Astrocyte of the cerebellum (primary cell): ENCODE measurements at regions not wholly inside any gene's neighbourhood (a gene's known extent, or its start where the extent isn't known, plus 50 kb on each side); places are given as distances from the start of the nearest gene placed in this dataset.

ENCODE experiments used
- DNase-seq: peaks from one replicate; pipeline ENCODE4 v3.0.0-alpha.2; 2011; ENCODE audit warnings: low read depth
- H3K4me3 ChIP-seq: 2 replicates; pipeline ENCODE4 v1.5.1; 2011; ENCODE audit warnings: mild to moderate bottlenecking, low read depth, low read length, moderate library complexity
- in situ Hi-C: cut with HindIII; loops from 2 replicates; pipeline ENCODE4 v1.10.0; 2017; ENCODE audit warnings: low sequenced_read_pairs
- TF ChIP-seq, protein P1 (sequence below): IDR thresholded peaks from 2 replicates; pipeline ENCODE4 v1.5.1; 2012; ENCODE audit warnings: low read length, low read depth, moderate library complexity, mild to moderate bottlenecking; ENCODE audit errors: missing control alignments

DNA sequence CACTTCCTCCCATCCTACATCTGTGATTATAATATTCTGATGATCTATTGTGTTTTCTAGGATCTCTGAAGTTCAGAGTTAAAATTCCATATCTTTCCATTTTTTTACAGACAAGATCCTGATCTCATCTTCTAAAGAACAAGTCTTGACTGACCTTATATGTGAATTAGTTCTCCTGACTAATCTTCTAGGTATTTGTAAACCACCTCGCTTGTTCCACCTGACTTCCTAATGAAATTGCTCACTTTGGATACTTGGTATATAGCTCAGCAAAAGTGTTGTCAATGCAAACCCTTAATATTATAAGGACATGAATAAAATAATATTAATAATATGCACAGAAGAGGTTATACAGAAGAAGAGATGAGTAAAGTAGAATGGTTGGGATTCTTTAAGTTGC is 68.2 kb upstream of the NR4A3 start:
- no peak overlapping the region for H3K4me3 ChIP-seq
- TF ChIP-seq, protein P1, sequence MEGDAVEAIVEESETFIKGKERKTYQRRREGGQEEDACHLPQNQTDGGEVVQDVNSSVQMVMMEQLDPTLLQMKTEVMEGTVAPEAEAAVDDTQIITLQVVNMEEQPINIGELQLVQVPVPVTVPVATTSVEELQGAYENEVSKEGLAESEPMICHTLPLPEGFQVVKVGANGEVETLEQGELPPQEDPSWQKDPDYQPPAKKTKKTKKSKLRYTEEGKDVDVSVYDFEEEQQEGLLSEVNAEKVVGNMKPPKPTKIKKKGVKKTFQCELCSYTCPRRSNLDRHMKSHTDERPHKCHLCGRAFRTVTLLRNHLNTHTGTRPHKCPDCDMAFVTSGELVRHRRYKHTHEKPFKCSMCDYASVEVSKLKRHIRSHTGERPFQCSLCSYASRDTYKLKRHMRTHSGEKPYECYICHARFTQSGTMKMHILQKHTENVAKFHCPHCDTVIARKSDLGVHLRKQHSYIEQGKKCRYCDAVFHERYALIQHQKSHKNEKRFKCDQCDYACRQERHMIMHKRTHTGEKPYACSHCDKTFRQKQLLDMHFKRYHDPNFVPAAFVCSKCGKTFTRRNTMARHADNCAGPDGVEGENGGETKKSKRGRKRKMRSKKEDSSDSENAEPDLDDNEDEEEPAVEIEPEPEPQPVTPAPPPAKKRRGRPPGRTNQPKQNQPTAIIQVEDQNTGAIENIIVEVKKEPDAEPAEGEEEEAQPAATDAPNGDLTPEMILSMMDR: no peak
- no peak for DNase-seq
- in situ Hi-C loops: no loop called here

DNA sequence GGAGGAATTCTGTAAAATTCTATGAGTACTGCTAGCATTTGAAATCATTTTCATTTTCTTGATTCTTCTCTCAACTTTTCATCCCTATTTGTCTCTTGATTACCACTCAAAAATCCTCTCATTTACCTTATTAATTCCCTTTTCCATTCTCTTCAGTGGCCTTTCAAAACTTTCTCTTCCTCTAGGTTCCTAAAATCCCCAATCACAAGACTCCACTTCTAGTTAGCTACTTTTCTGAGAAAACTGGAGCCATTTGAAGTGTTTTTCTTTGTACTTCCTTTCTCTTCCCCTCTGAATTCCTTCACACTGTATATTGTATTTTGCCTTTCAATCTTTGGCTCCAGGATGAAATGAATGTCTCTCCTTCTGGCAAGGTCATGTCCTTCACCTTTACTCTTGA is 61.3 kb upstream of the NR4A3 start:
- in situ Hi-C loops: no loop called here
- TF ChIP-seq, protein P1: no peak
- DNase-seq: no peak
- H3K4me3 ChIP-seq: no peak overlapping the region

DNA sequence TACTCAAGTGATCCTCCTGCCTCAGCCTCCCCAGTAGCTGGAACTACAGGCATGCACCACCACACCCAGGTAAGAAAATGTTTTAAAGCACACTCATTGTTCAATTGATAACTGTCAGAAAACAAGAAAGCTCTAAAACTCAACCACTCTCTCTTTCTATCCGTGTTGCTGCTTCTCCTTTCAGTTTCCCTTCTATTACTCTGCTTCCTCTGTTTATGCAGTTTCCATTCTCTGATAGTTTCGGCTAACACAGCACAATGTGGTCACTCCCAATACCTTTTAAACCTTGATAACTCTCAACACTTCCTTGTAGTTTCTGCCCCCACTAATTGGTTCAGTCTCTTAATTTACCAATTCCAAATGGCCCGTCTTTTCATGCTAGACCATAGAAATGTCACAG is 59.2 kb upstream of the NR4A3 start:
- in situ Hi-C loops: no loop called here
- no peak for DNase-seq
- no peak overlapping the region for H3K4me3 ChIP-seq
- TF ChIP-seq, protein P1: no peak
